ENCODE measurements at regions not wholly inside any gene's neighbourhood (a gene's known extent, or its start where the extent isn't known, plus 50 kb on each side); places are given as distances from the start of the nearest gene placed in this dataset.

DNA sequence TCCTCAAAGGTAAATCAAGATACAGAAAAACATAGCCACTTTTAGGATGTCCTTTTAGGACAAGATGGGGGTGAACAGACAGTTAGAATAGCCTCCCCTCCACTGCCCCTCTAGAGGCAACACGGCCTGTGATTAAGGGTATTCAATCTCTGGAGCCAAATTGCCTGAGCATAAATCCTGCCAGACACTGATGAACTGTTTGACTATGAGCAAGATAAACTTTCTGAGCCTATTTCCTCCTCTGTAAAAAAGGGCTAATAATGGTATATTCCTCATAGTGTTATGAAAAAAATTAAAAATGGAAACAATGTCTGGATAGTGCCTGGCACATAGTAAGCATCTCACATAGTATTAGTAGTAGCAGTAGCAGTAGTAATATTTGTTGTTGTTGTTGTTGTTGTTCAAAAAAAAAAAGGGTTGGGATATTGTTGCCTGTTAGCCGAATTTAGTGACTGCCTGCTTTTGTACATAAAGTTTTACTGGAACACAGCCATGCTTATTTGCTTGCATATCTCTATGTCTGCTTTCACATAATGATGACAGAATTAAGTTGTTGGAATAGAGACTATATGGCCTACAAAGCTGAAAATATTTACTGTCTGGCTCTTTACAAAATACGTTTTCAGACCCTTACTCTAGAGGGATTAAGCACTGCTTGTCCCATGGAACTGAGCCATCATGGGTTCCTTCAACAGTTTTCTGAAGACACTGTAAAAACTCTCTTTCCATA is 536.3 kb downstream of the TLE4 start:
- no peak for TF ChIP-seq EZH2 (IDR thresholded peaks at IDR 0.05; ENCODE audit: low read depth, low read length, severe bottlenecking)
- no peak for TF ChIP-seq SP2 (IDR thresholded peaks at IDR 0.05; ENCODE audit: low read length)
- no peak for TF ChIP-seq POLR2A (IDR thresholded peaks at IDR 0.05; ENCODE audit: control extremely low read depth in 1 of 2, low read depth in 2 of 2, low read length in 2 of 2)
- no peak for TF ChIP-seq SIX5 (IDR thresholded peaks at IDR 0.05; ENCODE audit: low read depth, low read length)
- TF ChIP-seq ATF3 (IDR thresholded peaks at IDR 0.05; ENCODE audit: insufficient read depth, low read depth, low read length) = no peak
- H3K27ac ChIP-seq (ENCODE audit: low read depth, low read length) = no peak overlapping the region
- H4K8ac ChIP-seq (ENCODE audit: extremely low read depth, insufficient read depth, low read length) = no peak overlapping the region
- no peak overlapping the region for H4K91ac ChIP-seq (replicated peaks; ENCODE audit: insufficient read length, low read length)
- no peaks in the 10 kb centered on the region for H4K20me1 ChIP-seq (replicated peaks in 1 of 2; ENCODE audit: control insufficient read depth in 1 of 2, insufficient read depth in 2 of 2, low read length in 2 of 2)
- H3K79me2 ChIP-seq (ENCODE audit: control insufficient read depth in 1 of 2, insufficient read depth in 2 of 2, low read length in 2 of 2) = no peaks in the 10 kb centered on the region
- no peak overlapping the region for H4K5ac ChIP-seq (ENCODE audit: insufficient read length, low read depth, low read length)
- H3K27me3 ChIP-seq (replicated peaks in 1 of 4; ENCODE audit: control insufficient read depth in 3 of 4, extremely low read depth in 1 of 4, insufficient read depth in 3 of 4, low read length in 3 of 4) = no peaks in the 10 kb centered on the region
- POLR2A ChIA-PET (ENCODE audit: partially characterized antibody) = no interaction called here
- H3K4ac ChIP-seq (replicated peaks; ENCODE audit: insufficient read length, low read depth, low read length) = no peak overlapping the region
- no peak overlapping the region for H2BK120ac ChIP-seq (replicated peaks; ENCODE audit: low read depth, low read length)
- H3K4me2 ChIP-seq (ENCODE audit: insufficient read depth in 1 of 2, low read depth in 2 of 2, low read length in 2 of 2) = no peak overlapping the region
- H3K56ac ChIP-seq (replicated peaks; ENCODE audit: insufficient read length, low read depth, low read length) = no peak overlapping the region
- no peaks in the 10 kb centered on the region for H3K23me2 ChIP-seq (ENCODE audit: low read depth, low read length)
- H2BK20ac ChIP-seq (ENCODE audit: low read length) = no peak overlapping the region
- H3K9me3 ChIP-seq (ENCODE audit: insufficient read depth in 2 of 2, low read depth in 1 of 2, low read length in 1 of 2) = no peaks in the 10 kb centered on the region
- H3K36me3 ChIP-seq (ENCODE audit: control insufficient read depth in 2 of 4, insufficient read depth in 4 of 4, low read length in 3 of 4) = no peaks in the 10 kb centered on the region
- no peak overlapping the region for H2BK15ac ChIP-seq (ENCODE audit: low read length)
- no peaks in the 10 kb centered on the region for H3K4me1 ChIP-seq (replicated peaks in 1 of 4; ENCODE audit: control insufficient read depth in 3 of 4, insufficient read depth in 4 of 4, low read length in 3 of 4)
- H3K18ac ChIP-seq (ENCODE audit: extremely low read depth, low read length) = no peak overlapping the region
- H2AK5ac ChIP-seq (ENCODE audit: low read depth, low read length) = no peak overlapping the region
- CTCF ChIA-PET (ENCODE audit: partially characterized antibody) = no interaction called here
- H2BK5ac ChIP-seq (ENCODE audit: low read depth, low read length) = no peak overlapping the region
- FAIRE-seq = no peak
- H3K23ac ChIP-seq (ENCODE audit: insufficient read length) = no peak overlapping the region
- H2AFZ ChIP-seq (ENCODE audit: low read length) = no peak overlapping the region
- no peak overlapping the region for H3K4me3 ChIP-seq (ENCODE audit: extremely low read depth in 1 of 4, insufficient read depth in 2 of 4, low read depth in 3 of 4, low read length in 4 of 4)
- H3K14ac ChIP-seq (ENCODE audit: insufficient read length) = no peak overlapping the region
- 64% methylated on average over 3 of the region's 3 CpGs; no CpG with 5 or more reads in 1 of the 2 experiments for WGBS, 2 experiments (ENCODE audit: extremely low coverage in 1 of 2, insufficient coverage in 1 of 2, insufficient read length in 1 of 2, insufficient replicate concordance in 2 of 2, low coverage in 1 of 2, low lambda C conversion rate in 2 of 2, missing lambda C conversion rate in 1 of 2)
- no peaks in the 10 kb centered on the region for H3K79me1 ChIP-seq (ENCODE audit: low read depth, low read length)
- H3K9ac ChIP-seq (replicated peaks in 1 of 4; ENCODE audit: extremely low read depth in 1 of 4, low read depth in 3 of 4, low read length in 3 of 4) = no peak overlapping the region
- DNase-seq (ENCODE audit: low read depth in 1 of 2, low spot score in 2 of 2) = no peak
- no peak overlapping the region for H2BK12ac ChIP-seq (ENCODE audit: low read depth, low read length)
